ENCODE measurements at regions not wholly inside any gene's neighbourhood (a gene's known extent, or its start where the extent isn't known, plus 50 kb on each side); places are given as distances from the start of the nearest gene placed in this dataset.

DNA sequence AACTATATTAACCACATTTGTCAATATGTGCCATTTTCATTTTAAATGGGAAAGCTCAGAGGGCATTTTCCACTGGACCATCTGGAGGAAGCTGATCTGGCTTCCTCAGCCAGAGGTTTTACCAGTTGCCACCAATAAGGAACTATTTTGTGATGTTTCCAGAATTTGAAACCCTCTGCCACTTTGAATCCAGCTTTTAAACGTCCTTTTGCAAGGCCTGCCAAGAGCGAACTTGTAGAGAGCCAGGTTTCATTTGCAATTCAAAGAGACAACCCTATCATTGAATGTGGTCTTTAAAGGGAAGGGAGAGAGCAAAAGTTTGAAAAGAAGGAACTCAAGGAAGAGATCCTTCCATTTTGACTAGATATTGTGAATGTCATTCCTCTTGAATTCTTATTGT lies 123.3 kb upstream of the CHL1 start:
- DNase-seq (ENCODE audit: extremely low read depth in 1 of 11, low read depth in 9 of 11, low spot score in 4 of 11), result no peak

GRCh38 chr3:74676-75243 lies 121.8 kb upstream of the CHL1 start:
- no peak for DNase-seq (ENCODE audit: extremely low read depth in 1 of 11, low read depth in 9 of 11, low spot score in 4 of 11)

- DNase-seq (ENCODE audit: extremely low read depth in 1 of 11, low read depth in 9 of 11, low spot score in 4 of 11), result no peak
Measured at GRCh38 chr3:75260-75659, 121.3 kb upstream of the CHL1 start.

DNA sequence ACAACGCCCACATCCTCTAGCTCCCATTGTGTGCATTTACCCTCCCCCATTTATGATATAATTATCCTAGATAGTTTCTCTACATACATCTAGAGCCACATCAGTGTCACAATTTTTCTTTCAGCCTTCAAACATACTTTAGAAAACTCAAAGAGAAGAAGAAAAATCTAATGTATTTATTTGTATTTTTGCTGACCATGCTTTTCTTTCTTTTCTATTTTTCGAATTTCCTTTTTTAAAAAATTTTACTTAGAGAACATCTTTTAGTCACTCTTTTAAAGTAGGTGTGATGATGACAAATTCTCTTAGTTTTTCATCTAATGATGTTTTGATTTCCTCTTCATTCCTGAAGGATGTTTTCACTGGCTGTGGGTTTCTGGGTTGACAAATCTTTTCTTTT lies 117.0 kb upstream of the CHL1 start:
- DNase-seq (ENCODE audit: extremely low read depth in 1 of 11, low read depth in 9 of 11, low spot score in 4 of 11), result no peak

- DNase-seq (ENCODE audit: extremely low read depth in 1 of 11, low read depth in 9 of 11, low spot score in 4 of 11), result no peak
Measured at GRCh38 chr3:82508-82907, 114.1 kb upstream of the CHL1 start.

- no peak for DNase-seq (ENCODE audit: extremely low read depth in 1 of 11, low read depth in 9 of 11, low spot score in 4 of 11)
Measured at GRCh38 chr3:83096-83495, 113.5 kb upstream of the CHL1 start.

- no peak for DNase-seq (ENCODE audit: extremely low read depth in 1 of 11, low read depth in 9 of 11, low spot score in 4 of 11)
Measured at GRCh38 chr3:85180-85579, 111.4 kb upstream of the CHL1 start.

- DNase-seq (ENCODE audit: extremely low read depth in 1 of 11, low read depth in 9 of 11, low spot score in 4 of 11), result no peak
Measured at GRCh38 chr3:88267-88666, 108.3 kb upstream of the CHL1 start.

DNA sequence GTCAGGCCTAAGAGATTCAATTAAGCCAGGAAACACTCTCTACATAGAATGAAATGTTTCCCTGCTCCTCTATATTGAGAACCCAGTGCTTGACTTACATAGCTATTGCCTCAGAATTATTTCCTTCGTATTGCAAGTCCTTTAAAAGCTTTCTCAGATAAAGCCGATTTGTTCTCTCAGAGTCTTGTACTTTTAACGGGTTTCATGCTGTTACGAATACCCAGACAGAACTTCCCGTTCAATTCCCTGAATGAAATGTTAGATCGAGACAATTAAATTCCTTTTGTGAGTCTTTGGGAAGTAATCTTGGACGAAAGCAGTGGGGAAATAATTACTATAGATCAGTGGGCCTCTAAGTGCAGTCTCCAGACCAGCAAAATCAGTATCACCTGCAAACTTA lies 102.8 kb upstream of the CHL1 start:
- DNase-seq (ENCODE audit: extremely low read depth in 1 of 11, low read depth in 9 of 11, low spot score in 4 of 11), result no peak

- DNase-seq (ENCODE audit: extremely low read depth in 1 of 11, low read depth in 9 of 11, low spot score in 4 of 11), result no peak
Measured at GRCh38 chr3:96259-96658, 100.3 kb upstream of the CHL1 start.

DNA sequence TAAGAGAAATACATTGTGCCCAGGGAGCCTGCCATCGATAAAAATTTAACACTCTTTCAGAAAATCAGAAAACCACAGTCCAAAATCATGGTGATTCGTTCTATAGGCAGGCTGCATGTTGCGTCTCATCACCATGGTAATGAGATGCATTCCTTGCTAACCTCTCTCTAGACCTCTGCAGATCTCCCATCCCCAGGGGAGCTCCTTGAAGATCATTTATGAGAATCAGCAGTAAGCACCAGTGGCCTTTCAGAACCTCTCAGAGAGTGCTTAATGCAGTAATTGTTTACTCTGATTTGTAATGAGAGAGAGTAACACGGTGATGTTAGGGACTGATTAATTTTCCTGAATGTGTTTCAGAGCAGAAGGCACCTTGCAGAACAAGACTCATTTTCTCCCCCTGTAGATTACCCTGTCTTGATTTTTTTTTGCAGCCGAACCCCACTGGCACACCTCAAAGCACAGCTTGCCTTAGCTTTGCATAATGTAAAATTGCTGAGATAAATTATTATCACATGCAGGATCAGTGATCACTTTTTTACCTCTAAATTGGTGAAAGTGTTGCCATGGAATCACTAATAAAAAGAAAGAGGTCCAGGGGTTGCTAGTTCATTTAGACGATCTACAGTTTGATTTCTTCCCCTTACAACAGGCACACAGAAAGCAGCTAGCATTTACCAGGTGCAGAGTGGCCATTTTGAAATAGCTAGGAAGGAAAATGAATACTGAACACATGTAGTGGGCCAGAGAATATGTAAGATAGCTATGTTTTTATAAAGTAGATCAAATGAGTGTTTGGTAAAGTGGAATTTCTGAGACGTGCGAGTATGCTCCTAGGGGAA lies 98.9 kb upstream of the CHL1 start:
- no peak for DNase-seq (ENCODE audit: extremely low read depth in 1 of 11, low read depth in 9 of 11, low spot score in 4 of 11)

GRCh38 chr3:98259-98654 lies 98.3 kb upstream of the CHL1 start:
- DNase-seq (ENCODE audit: extremely low read depth in 1 of 11, low read depth in 9 of 11, low spot score in 4 of 11), result no peak

- DNase-seq (ENCODE audit: extremely low read depth in 1 of 11, low read depth in 9 of 11, low spot score in 4 of 11), result no peak
Measured at GRCh38 chr3:99506-99905, 97.1 kb upstream of the CHL1 start.

DNA sequence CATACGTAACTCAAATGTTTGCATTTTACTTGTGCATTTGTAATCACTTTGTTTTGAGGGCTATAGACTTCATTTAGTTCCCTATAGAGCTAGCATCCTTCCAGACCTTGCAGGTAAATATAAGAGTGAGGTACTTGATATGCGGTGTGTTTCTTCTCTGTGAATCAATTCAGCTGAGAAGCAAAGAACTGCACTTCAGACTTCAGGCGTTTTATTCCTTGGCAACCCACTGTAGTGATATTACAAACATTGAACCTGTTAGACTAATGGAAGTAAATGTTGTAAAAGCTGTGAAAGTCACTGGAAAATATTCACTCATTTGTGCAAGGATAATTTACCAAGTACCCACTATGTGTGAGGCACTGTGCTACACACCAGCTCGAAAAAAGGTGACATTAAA lies 94.1 kb upstream of the CHL1 start:
- DNase-seq (ENCODE audit: extremely low read depth in 1 of 11, low read depth in 9 of 11, low spot score in 4 of 11), result no peak

DNA sequence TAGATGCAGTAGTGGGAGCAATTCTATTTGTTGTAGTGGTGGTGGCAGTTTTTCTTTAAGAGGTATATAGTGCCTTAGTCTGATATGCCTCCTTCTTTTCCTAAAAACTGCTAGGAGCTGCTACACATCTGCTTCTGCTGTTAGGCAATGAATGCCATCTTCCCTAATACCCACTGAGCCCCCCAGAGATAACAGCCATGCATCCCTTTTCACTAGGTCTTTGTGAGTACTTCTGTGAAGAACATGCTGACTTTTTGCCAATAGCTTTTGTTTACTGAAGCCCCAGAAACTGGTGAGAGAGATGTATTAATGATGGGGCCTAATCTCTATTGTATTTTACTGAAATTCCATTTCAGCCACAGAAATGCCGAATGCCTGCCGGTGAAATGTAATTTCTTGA lies 92.6 kb upstream of the CHL1 start:
- no peak for DNase-seq (ENCODE audit: extremely low read depth in 1 of 11, low read depth in 9 of 11, low spot score in 4 of 11)

GRCh38 chr3:105585-105984 lies 91.0 kb upstream of the CHL1 start:
- no peak for DNase-seq (ENCODE audit: extremely low read depth in 1 of 11, low read depth in 9 of 11, low spot score in 4 of 11)

GRCh38 chr3:106619-107018 lies 89.9 kb upstream of the CHL1 start:
- no peak for DNase-seq (ENCODE audit: extremely low read depth in 1 of 11, low read depth in 9 of 11, low spot score in 4 of 11)

- no peak for DNase-seq (ENCODE audit: extremely low read depth in 1 of 11, low read depth in 9 of 11, low spot score in 4 of 11)
Measured at GRCh38 chr3:111143-112069, 85.2 kb upstream of the CHL1 start.

DNA sequence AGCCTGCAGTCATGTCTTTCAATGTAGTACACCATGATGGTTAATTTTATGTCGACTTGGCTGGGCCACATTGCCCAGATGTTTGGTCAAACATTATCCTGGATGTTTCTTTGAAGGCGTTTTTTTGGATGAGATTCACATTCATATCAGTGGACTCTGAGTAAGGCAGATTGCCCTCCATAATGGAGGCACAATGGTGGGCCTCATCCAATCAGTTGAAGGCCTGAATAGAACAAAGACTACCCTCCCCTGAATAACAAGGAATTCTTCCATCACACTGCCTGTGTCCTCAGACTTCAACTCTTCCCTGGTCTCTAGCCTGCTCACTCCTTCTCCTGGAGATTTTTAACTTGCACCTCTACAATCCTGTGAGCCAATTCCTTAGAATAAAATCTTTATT lies 83.8 kb upstream of the CHL1 start:
- DNase-seq (ENCODE audit: extremely low read depth in 1 of 11, low read depth in 9 of 11, low spot score in 4 of 11), result no peak

DNA sequence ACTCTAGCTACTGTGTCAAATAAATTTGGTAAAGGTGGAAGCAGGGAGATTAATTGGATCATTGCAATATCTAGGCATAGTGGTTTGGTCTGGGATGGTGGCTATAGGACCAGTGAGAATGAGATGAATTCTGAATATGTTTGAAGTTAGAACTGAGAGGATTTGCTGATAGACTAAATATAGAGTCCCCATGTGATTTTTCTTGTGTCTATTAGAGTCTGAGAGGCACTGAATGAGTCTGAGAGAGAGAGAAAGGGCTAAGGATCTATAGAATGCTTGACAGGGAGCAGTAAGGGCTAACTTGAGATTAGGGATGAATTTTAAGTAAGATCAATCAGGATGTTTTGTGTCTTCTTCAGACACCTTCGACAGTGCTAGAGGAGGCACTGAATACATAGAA lies 77.9 kb upstream of the CHL1 start:
- no peak for DNase-seq (ENCODE audit: extremely low read depth in 1 of 11, low read depth in 9 of 11, low spot score in 4 of 11)

All from renal cortex interstitium (tissue), 11 donors.